GM12878 (cell line): ENCODE measurements at regions not wholly inside any gene's neighbourhood (a gene's known extent, or its start where the extent isn't known, plus 50 kb on each side); places are given as distances from the start of the nearest gene placed in this dataset.

Experiments used
- ATAC-seq: fragments of 200-7000 bp; cut with Tn5 transposase; 3 replicates; pipeline ENCODE4 v1.9.1; 2020; ENCODE audit warnings: mild to moderate bottlenecking, moderate library complexity
- BruUV-seq: library from RNA; stranded (reverse); fragments of 400-500 nt; replicated peaks from 2 replicates; lab custom pipeline; 2021; lab: Mats Ljungman, UMichigan
- CTCF ChIA-PET: fragments of 300-600 bp; sonication (Branson Sonifier 250); formaldehyde crosslinking; extraction: SDS; loops from one replicate; lab custom pipeline; 2021; ENCODE audit warnings: inconsistent platforms; lab: Yijun Ruan, JAX
- POLR2A ChIA-PET: fragments of 350-600 bp; formaldehyde crosslinking; extraction: SDS; loops from one replicate; lab custom pipeline; 2021; ENCODE audit warnings: inconsistent platforms; lab: Charles Lee
- RAD21 ChIA-PET: fragments of 300-600 bp; sonication (Branson Sonifier 250); formaldehyde crosslinking; loops from one replicate; lab custom pipeline; 2023; ENCODE audit warnings: antibody characterized with exemption; ENCODE audit not compliant: unreplicated experiment; lab: Charles Lee
- SMC1A ChIA-PET: fragments of 300-600 bp; sonication (Branson Sonifier 250); formaldehyde crosslinking; loops from one replicate; lab custom pipeline; 2023; ENCODE audit not compliant: unreplicated experiment, uncharacterized antibody; lab: Charles Lee
- DNase-seq: peaks from one replicate; pipeline ENCODE4 v3.0.0-alpha.2; 2011; ENCODE audit warnings: low read depth, low spot score
- FAIRE-seq: peaks from 3 replicates; lab custom pipeline; 2011; peaks lifted over from hg19 to GRCh38; lab: Jason Lieb, UNC
- H2AFZ ChIP-seq: 2 replicates; pipeline ENCODE4 v1.6.0; 2011; ENCODE audit warnings: low read depth, low read length, control low read depth; ENCODE audit not compliant: control insufficient read depth
- H3K27ac ChIP-seq: 2 replicates; pipeline ENCODE4 v1.5.1; 2011; ENCODE audit warnings: control low read depth; ENCODE audit not compliant: control insufficient read depth, insufficient read depth
- H3K27me3 ChIP-seq, 2 experiments: replicated peaks in 1 of 2; 2 replicates each; pipeline versions ENCODE4 v1.6.0 to v1.6.1; 2011; ENCODE audit warnings: low read length in 1 of 2; ENCODE audit not compliant: control insufficient read depth in 2 of 2, insufficient read depth in 2 of 2
- H3K36me3 ChIP-seq, 2 experiments: 2 replicates each; pipeline ENCODE4 v1.5.1; 2011; ENCODE audit warnings: low read length in 1 of 2; ENCODE audit not compliant: control insufficient read depth in 2 of 2, insufficient read depth in 2 of 2
- H3K4me1 ChIP-seq: 2 replicates; pipeline ENCODE4 v1.6.1; 2011; ENCODE audit warnings: mild to moderate bottlenecking, low read length, moderate library complexity, mixed read lengths; ENCODE audit not compliant: control insufficient read depth, insufficient read depth
- H3K4me2 ChIP-seq: 2 replicates; pipeline ENCODE4 v1.6.0; 2011; ENCODE audit warnings: control low read depth; ENCODE audit not compliant: control insufficient read depth, insufficient read depth
- H3K4me3 ChIP-seq: fragments of 200-600 bp; sonication (generic); 2 replicates; pipeline ENCODE4 v1.5.1; 2016
- H3K79me2 ChIP-seq: 2 replicates; pipeline ENCODE4 v1.6.0; 2011; ENCODE audit warnings: low read length; ENCODE audit not compliant: control insufficient read depth, insufficient read depth
- H3K9ac ChIP-seq: 2 replicates; pipeline ENCODE4 v1.8.0; 2011; ENCODE audit warnings: low read length, control low read depth, mixed read lengths; ENCODE audit not compliant: control insufficient read depth, insufficient read depth
- H3K9me3 ChIP-seq: replicated peaks from 3 replicates; pipeline ENCODE4 v1.5.1; 2011; ENCODE audit warnings: mild to moderate bottlenecking, low read length; ENCODE audit not compliant: control insufficient read depth, insufficient read depth
- H4K20me1 ChIP-seq: 2 replicates; pipeline ENCODE4 v1.6.0; 2011; ENCODE audit not compliant: control insufficient read depth, insufficient read depth
- ASH2L ChIP-seq: fragments of 300-600, 200-600 bp; sonication (generic); IDR thresholded peaks from 2 replicates; pipeline ENCODE4 v1.6.1; 2017; ENCODE audit warnings: low read depth, mild to moderate bottlenecking, borderline replicate concordance
- ATF3 ChIP-seq: IDR thresholded peaks from 2 replicates; pipeline ENCODE4 v1.6.1; 2011; ENCODE audit warnings: low read depth, mild to moderate bottlenecking, low read length, moderate library complexity, borderline replicate concordance; ENCODE audit errors: extremely low read depth
- BHLHE40 ChIP-seq, 2 experiments: fragments of 450-650 bp in 1 of 2; IDR thresholded peaks; 2 replicates each; pipeline ENCODE4 v1.6.1; 2011 to 2017; ENCODE audit warnings: low read depth in 2 of 2, borderline replicate concordance in 1 of 2, improper control_type of control experiment in 1 of 2, low read length in 1 of 2, mild to moderate bottlenecking in 1 of 2
- IKZF2 ChIP-seq, 2 experiments: fragments of 450-650 bp; IDR thresholded peaks; 2 replicates each; pipeline ENCODE4 v1.6.1; 2017; ENCODE audit warnings: mild to moderate bottlenecking in 2 of 2, moderate library complexity in 2 of 2
- MEF2A ChIP-seq: IDR thresholded peaks from 2 replicates; pipeline ENCODE4 v1.6.1; 2011; ENCODE audit warnings: low read depth, mild to moderate bottlenecking, low read length, moderate library complexity; ENCODE audit not compliant: insufficient read depth
- MEF2B ChIP-seq: fragments of 450-650 bp; IDR thresholded peaks from 2 replicates; pipeline ENCODE4 v1.6.1; 2018; ENCODE audit warnings: mild to moderate bottlenecking, moderate library complexity; ENCODE audit not compliant: partially characterized antibody, poor library complexity, severe bottlenecking
- NR2C1 ChIP-seq: fragments of 450-650 bp; IDR thresholded peaks from 2 replicates; pipeline ENCODE4 v1.6.1; 2017; ENCODE audit warnings: antibody characterized with exemption, mild to moderate bottlenecking, moderate library complexity
- NR2F1 ChIP-seq: fragments of 450-650 bp; conservative IDR thresholded peaks from 2 replicates; pipeline ENCODE4 v1.6.1; 2017; ENCODE audit warnings: mild to moderate bottlenecking
- SPI1 ChIP-seq: IDR thresholded peaks from 2 replicates; pipeline ENCODE4 v1.6.1; 2011; ENCODE audit warnings: low read depth, mild to moderate bottlenecking, low read length, moderate library complexity, borderline replicate concordance; ENCODE audit not compliant: insufficient read depth
- SRF ChIP-seq, 2 experiments: IDR thresholded peaks; 2 replicates each; pipeline ENCODE4 v1.6.1; 2011; ENCODE audit warnings: low read depth in 2 of 2, low read length in 2 of 2, mild to moderate bottlenecking in 1 of 2, moderate library complexity in 1 of 2
- WGBS: methylation state at CpG from one replicate; pipeline ENCODE4 v1.1.6; 2016; ENCODE audit warnings: low lambda C conversion rate; ENCODE audit not compliant: insufficient replicate concordance, insufficient coverage; ENCODE audit errors: missing lambda C conversion rate; 5-methylcytosine and 5-hydroxymethylcytosine counted together
- in situ Hi-C: fragments of 300-500 bp; cut with MboI; formaldehyde crosslinking; loops from 9 replicates; pipeline ENCODE4 v1.14.3; 2018; ENCODE audit warnings: mixed read lengths
- intact Hi-C: fragments of 100-400 bp; cut with micrococcal nuclease; formaldehyde crosslinking; loops from one replicate; pipeline ENCODE4 v1.14.2; 2022; ENCODE audit not compliant: unreplicated experiment
- TF ChIP-seq, protein P1 (sequence below): fragments of 450-650 bp; formaldehyde crosslinking; IDR thresholded peaks from 2 replicates; pipeline ENCODE4 v1.5.0; 2022; ENCODE audit warnings: mild to moderate bottlenecking, missing genetic modification characterization
- TF ChIP-seq, protein P2 (sequence below): fragments of 450-650 bp; IDR thresholded peaks from 2 replicates; pipeline ENCODE4 v1.6.1; 2016; ENCODE audit warnings: mild to moderate bottlenecking, moderate library complexity, borderline replicate concordance
- TF ChIP-seq, protein P3 (sequence below): fragments of 450-650 bp; IDR thresholded peaks from 2 replicates; pipeline ENCODE4 v1.6.1; 2018; ENCODE audit warnings: mild to moderate bottlenecking, low read depth, moderate library complexity; ENCODE audit not compliant: partially characterized antibody

DNA sequence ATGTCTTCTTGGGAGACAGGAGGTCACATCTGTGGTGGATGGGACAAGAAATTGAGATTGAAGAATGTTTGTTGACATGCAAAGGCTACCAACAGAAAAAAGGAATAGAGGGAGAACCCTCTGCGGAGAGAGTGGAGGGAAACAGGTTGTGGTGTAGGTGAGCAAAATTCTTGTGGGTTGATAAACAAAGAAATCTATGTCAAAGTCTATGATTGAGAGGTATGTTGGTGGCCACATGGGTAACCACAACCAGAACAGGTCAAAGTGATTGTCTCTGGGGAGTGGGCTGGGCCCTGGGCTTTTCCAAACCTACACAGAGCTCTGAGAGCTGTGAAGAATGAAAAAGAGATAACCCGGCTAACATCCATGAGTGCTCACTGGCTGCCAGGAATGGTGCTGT lies 62.8 kb upstream of the NCK2 start:
- Histone ChIP-seq H3K4me3 (no peak overlapping the region), H3K27ac (no peak overlapping the region), H2AFZ (no peak overlapping the region), H4K20me1 (no peaks in the 10 kb centered on the region), H3K79me2 (no peaks in the 10 kb centered on the region), H3K9me3 (no peaks in the 10 kb centered on the region), H3K4me2 (no peak overlapping the region), H3K9ac (no peak overlapping the region), H3K27me3 (no peaks in the 10 kb centered on the region; a peak in 2 of 4 replicates), H3K36me3 (no peaks in the 10 kb centered on the region), H3K4me1 (no peaks in the 10 kb centered on the region)
- SMC1A ChIA-PET, result no interaction called here
- intact Hi-C loops, result no loop called here
- no peak for DNase-seq
- POLR2A ChIA-PET, result no interaction called here
- no peak for FAIRE-seq
- peak; percentile 33; the same call in 1 of the 3 replicates for ATAC-seq
- in situ Hi-C loops, result no loop called here
- BruUV-seq, result no TSS peak
- 95% methylated on average over 2 of the region's 2 CpGs for WGBS
- RAD21 ChIA-PET, result no interaction called here
- CTCF ChIA-PET, result no interaction called here
- TF ChIP-seq MEF2B (peak; percentile 25), MEF2A (no peak), IKZF2 (IDR thresholded peaks at IDR 0.05) (no peak), ASH2L (no peak), SRF (IDR thresholded peaks at IDR 0.05; ENCODE audit: low read depth in 2 of 2, low read length in 2 of 2) (no peak), SPI1 (no peak), NR2C1 (no peak), NR2F1 (peak; percentile 63; the same call in 1 of the 2 replicates), BHLHE40 (IDR thresholded peaks at IDR 0.05; ENCODE audit: borderline replicate concordance in 1 of 2, low read depth in 2 of 2, low read length in 1 of 2) (no peak), ATF3 (no peak)
- TF ChIP-seq, protein P1, sequence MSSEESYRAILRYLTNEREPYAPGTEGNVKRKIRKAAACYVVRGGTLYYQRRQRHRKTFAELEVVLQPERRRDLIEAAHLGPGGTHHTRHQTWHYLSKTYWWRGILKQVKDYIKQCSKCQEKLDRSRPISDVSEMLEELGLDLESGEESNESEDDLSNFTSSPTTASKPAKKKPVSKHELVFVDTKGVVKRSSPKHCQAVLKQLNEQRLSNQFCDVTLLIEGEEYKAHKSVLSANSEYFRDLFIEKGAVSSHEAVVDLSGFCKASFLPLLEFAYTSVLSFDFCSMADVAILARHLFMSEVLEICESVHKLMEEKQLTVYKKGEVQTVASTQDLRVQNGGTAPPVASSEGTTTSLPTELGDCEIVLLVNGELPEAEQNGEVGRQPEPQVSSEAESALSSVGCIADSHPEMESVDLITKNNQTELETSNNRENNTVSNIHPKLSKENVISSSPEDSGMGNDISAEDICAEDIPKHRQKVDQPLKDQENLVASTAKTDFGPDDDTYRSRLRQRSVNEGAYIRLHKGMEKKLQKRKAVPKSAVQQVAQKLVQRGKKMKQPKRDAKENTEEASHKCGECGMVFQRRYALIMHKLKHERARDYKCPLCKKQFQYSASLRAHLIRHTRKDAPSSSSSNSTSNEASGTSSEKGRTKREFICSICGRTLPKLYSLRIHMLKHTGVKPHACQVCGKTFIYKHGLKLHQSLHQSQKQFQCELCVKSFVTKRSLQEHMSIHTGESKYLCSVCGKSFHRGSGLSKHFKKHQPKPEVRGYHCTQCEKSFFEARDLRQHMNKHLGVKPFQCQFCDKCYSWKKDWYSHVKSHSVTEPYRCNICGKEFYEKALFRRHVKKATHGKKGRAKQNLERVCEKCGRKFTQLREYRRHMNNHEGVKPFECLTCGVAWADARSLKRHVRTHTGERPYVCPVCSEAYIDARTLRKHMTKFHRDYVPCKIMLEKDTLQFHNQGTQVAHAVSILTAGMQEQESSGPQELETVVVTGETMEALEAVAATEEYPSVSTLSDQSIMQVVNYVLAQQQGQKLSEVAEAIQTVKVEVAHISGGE (CRISPR knock-in tag), result no peak
- TF ChIP-seq, protein P2, sequence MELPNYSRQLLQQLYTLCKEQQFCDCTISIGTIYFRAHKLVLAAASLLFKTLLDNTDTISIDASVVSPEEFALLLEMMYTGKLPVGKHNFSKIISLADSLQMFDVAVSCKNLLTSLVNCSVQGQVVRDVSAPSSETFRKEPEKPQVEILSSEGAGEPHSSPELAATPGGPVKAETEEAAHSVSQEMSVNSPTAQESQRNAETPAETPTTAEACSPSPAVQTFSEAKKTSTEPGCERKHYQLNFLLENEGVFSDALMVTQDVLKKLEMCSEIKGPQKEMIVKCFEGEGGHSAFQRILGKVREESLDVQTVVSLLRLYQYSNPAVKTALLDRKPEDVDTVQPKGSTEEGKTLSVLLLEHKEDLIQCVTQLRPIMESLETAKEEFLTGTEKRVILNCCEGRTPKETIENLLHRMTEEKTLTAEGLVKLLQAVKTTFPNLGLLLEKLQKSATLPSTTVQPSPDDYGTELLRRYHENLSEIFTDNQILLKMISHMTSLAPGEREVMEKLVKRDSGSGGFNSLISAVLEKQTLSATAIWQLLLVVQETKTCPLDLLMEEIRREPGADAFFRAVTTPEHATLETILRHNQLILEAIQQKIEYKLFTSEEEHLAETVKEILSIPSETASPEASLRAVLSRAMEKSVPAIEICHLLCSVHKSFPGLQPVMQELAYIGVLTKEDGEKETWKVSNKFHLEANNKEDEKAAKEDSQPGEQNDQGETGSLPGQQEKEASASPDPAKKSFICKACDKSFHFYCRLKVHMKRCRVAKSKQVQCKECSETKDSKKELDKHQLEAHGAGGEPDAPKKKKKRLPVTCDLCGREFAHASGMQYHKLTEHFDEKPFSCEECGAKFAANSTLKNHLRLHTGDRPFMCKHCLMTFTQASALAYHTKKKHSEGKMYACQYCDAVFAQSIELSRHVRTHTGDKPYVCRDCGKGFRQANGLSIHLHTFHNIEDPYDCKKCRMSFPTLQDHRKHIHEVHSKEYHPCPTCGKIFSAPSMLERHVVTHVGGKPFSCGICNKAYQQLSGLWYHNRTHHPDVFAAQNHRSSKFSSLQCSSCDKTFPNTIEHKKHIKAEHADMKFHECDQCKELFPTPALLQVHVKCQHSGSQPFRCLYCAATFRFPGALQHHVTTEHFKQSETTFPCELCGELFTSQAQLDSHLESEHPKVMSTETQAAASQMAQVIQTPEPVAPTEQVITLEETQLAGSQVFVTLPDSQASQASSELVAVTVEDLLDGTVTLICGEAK, result no peak
- TF ChIP-seq, protein P3, sequence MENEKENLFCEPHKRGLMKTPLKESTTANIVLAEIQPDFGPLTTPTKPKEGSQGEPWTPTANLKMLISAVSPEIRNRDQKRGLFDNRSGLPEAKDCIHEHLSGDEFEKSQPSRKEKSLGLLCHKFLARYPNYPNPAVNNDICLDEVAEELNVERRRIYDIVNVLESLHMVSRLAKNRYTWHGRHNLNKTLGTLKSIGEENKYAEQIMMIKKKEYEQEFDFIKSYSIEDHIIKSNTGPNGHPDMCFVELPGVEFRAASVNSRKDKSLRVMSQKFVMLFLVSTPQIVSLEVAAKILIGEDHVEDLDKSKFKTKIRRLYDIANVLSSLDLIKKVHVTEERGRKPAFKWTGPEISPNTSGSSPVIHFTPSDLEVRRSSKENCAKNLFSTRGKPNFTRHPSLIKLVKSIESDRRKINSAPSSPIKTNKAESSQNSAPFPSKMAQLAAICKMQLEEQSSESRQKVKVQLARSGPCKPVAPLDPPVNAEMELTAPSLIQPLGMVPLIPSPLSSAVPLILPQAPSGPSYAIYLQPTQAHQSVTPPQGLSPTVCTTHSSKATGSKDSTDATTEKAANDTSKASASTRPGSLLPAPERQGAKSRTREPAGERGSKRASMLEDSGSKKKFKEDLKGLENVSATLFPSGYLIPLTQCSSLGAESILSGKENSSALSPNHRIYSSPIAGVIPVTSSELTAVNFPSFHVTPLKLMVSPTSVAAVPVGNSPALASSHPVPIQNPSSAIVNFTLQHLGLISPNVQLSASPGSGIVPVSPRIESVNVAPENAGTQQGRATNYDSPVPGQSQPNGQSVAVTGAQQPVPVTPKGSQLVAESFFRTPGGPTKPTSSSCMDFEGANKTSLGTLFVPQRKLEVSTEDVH, result no peak
